NCI-H510A treated with DMSO at 0.1 percent for 48 hours (cell line): ENCODE measurements at regions not wholly inside any gene's neighbourhood (a gene's known extent, or its start where the extent isn't known, plus 50 kb on each side); places are given as distances from the start of the nearest gene placed in this dataset.
A peak's percentile ranks its signal among the peaks of the same experiment; 100 is the strongest.
"Not testable (repeated sequence)": the region's sequence is repeated elsewhere in the genome, so short reads cannot be mapped to it uniquely, and the experiment has no call there.

Source experiments
- DNase-seq: peaks from one replicate; lab custom pipeline; 2025; lab: John Stamatoyannopoulos, UW

GRCh38 chr10:125455431-125455830 is 227.5 kb downstream of the TEX36 start:
- DNase-seq = peak; percentile 75

DNA sequence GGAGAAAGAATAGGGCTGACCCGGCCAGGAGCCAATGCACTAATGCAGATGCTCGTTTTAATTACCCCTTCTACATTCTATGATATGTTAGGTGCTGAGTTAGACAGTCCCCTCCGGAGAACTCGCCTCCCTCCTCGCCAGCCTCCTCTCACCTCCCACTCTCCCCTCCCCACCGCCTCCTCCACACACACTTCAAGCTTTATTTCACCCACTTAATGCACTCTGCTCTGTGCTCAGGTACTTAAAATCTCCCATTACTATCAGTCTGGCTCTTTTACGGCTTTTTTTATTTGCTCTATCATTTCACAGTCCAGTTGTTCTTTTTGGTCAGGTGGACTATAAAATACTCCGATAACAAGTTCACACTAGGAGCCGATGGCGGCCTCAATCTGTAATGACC is 231.6 kb downstream of the TEX36 start:
- DNase-seq = peak; percentile 69

DNA sequence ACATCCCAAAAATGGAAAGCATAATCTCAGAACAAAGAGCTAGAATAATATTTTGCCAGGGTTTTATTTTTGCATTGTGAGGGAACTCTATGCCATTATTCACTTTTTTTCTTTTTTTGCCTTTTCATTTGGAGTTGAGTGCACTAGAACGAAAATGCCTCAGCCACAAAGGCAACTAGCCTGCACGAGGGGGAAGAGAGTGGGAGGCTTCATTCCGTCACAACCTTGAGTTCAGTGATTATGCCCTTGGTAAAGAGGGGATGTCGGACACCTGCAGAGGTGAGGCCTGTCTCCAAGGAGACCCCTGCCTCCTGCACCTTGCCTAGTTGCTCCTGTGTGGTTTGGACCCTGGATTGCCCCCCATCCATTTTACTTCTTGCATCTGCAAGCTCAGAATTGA is 232.7 kb downstream of the TEX36 start:
- DNase-seq = no peak

DNA sequence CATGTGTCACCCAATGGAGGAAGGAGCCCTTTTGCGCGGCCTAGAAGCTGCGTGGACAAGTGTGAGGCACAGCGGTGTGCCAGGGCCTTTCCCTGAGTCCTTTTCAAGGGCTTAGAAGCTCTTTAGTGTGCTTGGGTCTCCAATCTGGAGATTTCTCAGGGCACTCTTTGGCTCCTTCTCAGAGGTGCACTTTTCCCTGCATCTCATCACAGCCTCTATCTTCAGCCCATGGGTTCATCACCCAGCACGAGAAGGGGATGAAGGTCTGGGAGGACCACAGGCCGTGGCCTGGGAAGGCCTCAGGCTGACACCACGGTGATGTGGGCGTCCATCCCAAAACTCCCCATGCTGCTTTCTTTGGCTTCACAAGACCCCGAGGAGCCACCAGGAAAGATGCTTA is 233.4 kb downstream of the TEX36 start:
- no peak for DNase-seq

DNA sequence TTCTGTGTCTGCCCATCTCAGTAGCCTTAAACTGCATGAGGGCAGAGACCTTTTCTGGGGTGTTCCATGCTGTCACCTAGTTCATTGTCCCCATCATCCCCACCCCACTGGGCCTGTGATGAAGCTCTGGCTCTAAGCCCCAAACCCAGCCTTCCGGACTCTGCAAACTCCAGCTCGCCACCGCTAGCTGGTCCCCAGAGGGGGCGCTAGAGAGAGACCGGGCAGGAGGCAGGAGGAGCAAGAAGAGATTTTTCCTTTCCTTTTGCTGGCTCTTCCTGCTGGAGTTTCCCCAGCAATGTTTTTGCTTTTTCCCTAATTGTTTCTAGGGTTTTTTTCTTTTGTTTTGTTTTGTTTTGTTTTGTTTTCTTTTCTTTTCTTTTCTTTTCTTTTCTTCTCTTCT is 234.4 kb downstream of the TEX36 start:
- no peak for DNase-seq

GRCh38 chr10:125444790-125445189 is 238.2 kb downstream of the TEX36 start:
- no peak for DNase-seq

DNA sequence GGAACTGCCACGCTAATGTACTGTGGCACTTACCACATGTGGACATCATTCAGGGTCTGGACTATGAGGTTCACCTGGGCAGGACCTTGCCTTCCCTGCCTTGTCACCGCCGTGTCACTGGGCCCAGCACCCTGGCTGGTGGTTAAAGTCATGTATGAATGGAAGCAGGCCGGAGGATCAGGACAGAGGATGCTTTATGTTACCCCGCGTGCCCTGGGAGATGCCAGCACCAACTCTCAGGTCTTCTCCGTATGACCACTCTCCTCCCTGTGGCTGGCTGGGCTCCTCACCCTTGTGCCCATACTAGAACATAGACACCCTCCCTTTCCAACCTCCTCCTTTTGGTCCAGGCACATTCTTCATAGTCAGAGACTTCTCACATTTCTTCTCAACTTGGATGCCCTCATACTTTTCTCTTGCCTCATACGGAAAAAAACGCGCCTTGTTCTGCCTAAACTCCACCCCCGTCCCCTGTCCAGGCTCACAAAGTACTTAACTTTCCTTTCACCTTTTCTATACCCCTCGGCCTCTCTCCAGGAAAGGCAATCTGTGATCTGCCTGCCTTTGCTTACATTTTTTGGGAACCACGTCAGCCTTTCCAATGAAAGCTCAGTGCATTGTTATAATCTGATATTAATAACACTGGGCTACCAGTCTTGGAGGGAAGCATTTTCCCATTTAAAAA is 240.0 kb downstream of the TEX36 start:
- DNase-seq = no peak

DNA sequence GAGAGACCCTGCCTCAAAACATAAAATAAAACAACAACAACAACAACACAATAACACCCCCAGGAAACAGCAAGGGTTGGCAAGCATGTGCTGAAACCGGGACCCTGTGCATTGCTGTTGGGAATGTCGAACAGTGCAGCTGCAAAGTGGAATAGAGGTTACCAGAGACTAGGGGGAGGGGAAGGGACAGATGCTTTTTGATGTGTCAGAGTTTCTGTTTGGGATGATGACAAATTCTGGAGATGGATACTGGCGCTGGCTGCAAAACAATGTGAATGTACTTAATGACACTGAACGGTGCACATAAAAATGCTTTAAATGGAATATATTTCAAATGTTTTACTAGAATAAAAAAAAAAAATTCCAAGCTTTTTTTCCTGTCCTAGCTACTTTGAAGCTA is 241.8 kb downstream of the TEX36 start:
- DNase-seq = peak; percentile 53

- DNase-seq = no peak
These were observed 251.8 kb downstream of the TEX36 start for GRCh38 chr10:125431149-125431548.

GRCh38 chr10:125428054-125428453 is 254.9 kb downstream of the TEX36 start:
- DNase-seq = no peak

- no peak for DNase-seq
These were observed 258.6 kb downstream of the TEX36 start for GRCh38 chr10:125424191-125424847.

- no peak for DNase-seq
These were observed 259.4 kb downstream of the TEX36 start for GRCh38 chr10:125423569-125423968.

GRCh38 chr10:125419831-125420230 is 259.5 kb upstream of the CTBP2 start:
- no peak for DNase-seq

DNA sequence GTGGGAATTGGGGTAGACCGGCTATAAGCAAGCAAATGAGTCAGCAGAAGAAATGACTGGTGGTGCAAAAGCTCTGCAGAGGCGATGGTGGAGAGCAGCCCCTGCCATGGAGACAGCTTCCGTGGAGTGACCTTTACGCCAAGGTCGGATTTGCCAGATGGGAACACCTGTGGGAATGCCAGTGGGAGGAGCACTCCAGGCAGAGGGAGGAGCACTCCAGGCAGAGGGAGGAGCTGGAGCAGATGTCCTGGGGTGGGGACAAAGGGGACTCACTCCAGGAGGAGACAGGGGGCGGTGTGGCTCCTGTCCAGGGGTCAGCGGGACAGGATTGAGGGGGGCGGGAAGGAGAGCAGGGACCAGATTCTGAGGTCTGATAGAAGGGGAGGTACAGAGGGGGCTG is 258.8 kb upstream of the CTBP2 start:
- no peak for DNase-seq

GRCh38 chr10:125417605-125418004 is 257.2 kb upstream of the CTBP2 start:
- no peak for DNase-seq

DNA sequence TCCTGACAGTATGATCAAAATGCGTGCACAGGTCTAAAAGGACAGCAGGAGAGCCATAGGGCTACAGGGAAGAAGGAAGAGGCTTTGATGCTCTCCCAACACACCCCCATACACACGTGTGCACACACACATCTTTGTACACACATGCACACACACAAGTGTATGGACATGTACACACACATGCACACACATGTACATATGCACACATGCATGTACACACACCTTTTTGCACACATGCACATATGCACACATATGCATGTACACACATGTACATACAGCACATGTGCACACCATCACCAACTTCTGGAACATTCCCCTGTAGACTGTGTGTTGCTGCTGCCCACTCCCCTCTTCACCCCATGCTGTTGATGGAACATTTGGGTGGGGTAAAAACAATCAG is 255.6 kb upstream of the CTBP2 start:
- DNase-seq = no peak

DNA sequence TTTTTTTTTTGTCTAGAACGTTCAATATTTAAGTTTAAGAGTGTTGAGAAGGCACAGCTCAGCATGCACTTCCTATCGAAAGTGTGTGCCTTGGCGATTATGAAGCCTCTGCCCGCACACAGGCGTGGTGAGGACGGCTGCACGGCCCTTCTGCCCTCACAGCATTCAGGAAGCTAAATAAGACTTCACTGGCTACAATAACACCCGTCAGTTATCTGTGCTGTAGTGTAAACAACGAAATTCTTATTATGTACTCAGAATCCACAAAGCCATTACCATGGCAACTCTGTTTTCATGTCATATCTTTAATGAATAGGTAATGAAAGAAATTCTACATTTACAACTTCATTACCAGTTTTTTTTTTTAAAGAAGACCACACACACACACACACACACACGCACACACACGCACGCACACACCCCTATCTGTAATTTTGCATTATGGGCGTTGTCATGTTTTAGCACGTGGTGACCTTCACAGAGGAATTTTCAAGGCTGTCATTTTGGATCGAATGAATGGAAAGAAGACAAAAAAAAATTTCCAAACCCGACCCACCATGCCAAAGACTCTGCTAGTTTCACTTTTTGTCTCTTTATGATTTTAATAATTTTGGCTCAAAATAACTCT is 254.8 kb upstream of the CTBP2 start:
- DNase-seq = no peak

DNA sequence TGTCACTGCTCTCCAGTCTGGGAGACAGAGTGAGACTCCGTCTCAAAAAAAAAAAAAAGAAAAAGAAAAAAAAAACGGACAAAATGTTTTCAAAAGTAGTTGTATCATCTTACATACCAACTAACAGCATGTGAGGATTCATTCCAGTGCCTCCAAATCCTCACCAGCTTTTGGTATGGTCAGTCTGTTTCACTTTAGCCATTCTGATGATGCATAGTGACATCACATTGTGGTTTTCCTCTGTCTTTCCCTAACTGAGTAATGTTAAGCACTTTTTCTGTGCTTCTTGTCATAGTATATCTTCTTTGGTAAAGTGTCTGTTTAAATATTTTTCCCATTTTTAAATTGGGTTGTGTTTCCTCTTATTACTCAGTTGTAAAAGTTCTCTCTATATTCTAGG is 251.4 kb upstream of the CTBP2 start:
- no peak for DNase-seq

DNA sequence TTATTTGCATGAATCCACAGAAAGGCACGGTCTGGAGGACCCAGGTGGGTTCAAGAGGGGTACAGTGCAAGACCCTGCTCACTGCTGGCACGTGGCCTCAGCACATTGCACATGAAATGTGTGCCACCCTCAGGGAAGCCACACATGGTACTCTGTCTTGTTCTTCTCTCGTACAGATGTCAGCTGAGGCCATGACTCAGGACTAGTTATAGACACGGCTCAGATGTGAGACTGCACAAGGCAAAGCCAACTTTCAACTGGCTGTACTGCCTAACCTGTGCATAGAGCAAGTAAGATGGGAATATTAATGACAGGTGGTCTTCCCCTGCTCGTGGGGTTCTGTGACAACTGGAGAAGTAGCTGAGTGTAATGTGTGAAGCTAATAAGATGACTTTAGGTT is 249.4 kb upstream of the CTBP2 start:
- DNase-seq = no peak

DNA sequence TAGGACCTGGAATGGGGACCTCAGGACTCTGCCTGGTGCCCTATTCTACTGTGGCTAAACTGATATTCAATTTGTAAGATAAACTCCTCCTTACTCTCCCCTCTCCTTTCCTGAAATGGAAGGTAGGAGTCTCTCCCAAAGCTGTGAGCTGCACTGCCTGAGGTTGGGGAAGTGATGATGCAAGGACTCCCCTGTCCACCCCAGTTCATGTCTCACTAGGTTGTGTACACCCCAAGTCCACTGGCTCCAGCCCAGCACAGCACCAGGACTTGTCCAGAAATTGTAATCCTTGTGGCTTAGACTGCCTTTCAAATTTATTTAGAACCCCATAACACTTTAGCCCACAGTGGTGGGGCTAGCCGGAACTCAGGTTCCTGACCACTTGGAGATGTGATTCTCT is 247.2 kb upstream of the CTBP2 start:
- no peak for DNase-seq

- peak; percentile 65 for DNase-seq
These were observed 246.7 kb upstream of the CTBP2 start for GRCh38 chr10:125407000-125407502.

GRCh38 chr10:125404902-125405301 is 244.5 kb upstream of the CTBP2 start:
- not testable (repeated sequence) for DNase-seq

DNA sequence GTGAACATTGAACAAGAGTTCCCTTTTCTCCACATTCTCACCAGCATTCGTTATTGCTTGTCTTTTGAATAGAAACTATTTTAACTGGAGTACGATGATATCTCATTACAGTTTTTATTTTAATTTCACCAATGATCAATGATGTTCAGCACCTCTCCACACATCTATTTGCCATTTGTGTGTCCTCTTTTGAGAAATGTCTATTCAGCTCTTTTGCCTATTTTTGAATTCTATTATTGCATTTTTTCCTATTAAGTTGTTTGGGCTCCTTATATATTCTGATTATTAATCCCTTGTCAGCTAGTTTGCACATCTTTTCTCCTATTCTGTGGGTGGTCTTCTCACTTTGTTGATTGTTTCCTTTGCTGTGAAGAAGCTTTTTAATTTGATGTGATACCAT is 241.1 kb upstream of the CTBP2 start:
- no peak for DNase-seq
